ENCODE measurements at regions not wholly inside any gene's neighbourhood (a gene's known extent, or its start where the extent isn't known, plus 50 kb on each side); places are given as distances from the start of the nearest gene placed in this dataset.

GRCh38 chr1:104699433-104699832 is 949.7 kb downstream of the AMY1C start:
- H3K9me3 ChIP-seq (replicated peaks in 1 of 2; ENCODE audit: control insufficient read depth in 2 of 2, insufficient read depth in 1 of 2, low read depth in 1 of 2, low read length in 2 of 2), result no peaks in the 10 kb centered on the region
- no peak for DNase-seq (ENCODE audit: low spot score)
- H2BK5ac ChIP-seq (ENCODE audit: low read length), result no peak overlapping the region
- no peak overlapping the region for H3K14ac ChIP-seq (ENCODE audit: low read length)
- H3K23ac ChIP-seq (ENCODE audit: low read depth, low read length, poor library complexity), result no peak overlapping the region
- no peaks in the 10 kb centered on the region for H3K36me3 ChIP-seq (replicated peaks in 1 of 2; ENCODE audit: control insufficient read depth in 2 of 2, insufficient read depth in 2 of 2, low read length in 2 of 2)
- H2BK12ac ChIP-seq (ENCODE audit: low read length), result no peak overlapping the region
- WGBS, 2 donors (ENCODE audit: extremely low coverage in 2 of 2, insufficient read length in 2 of 2, insufficient replicate concordance in 1 of 2), result no CpG with 5 or more reads among the region's 1 CpG
- H2AK5ac ChIP-seq (ENCODE audit: low read depth, low read length), result no peak overlapping the region
- no peak overlapping the region for H3K27ac ChIP-seq (replicated peaks; ENCODE audit: low read length)
- H2AFZ ChIP-seq (ENCODE audit: low read length), result no peak overlapping the region
- no peak overlapping the region for H2BK15ac ChIP-seq (ENCODE audit: low read length)
- H3K4me2 ChIP-seq (ENCODE audit: insufficient read depth, low read length, poor library complexity, severe bottlenecking), result no peak overlapping the region
- no peak overlapping the region for H3K18ac ChIP-seq (ENCODE audit: low read length)
- H3K9ac ChIP-seq (ENCODE audit: low read depth, low read length, poor library complexity), result no peak overlapping the region
- no peaks in the 10 kb centered on the region for H3K4me1 ChIP-seq (ENCODE audit: control insufficient read depth in 2 of 2, insufficient read depth in 1 of 2, low read depth in 1 of 2, low read length in 2 of 2)
- H4K91ac ChIP-seq (ENCODE audit: low read depth, low read length, poor library complexity), result no peak overlapping the region
- no peak overlapping the region for H4K8ac ChIP-seq (ENCODE audit: low read depth, low read length)
- no peak overlapping the region for H3K4me3 ChIP-seq (ENCODE audit: low read length in 2 of 2)
- H3K4ac ChIP-seq (ENCODE audit: low read length), result no peak overlapping the region
- H2BK120ac ChIP-seq (ENCODE audit: low read depth, low read length), result no peak overlapping the region
- H3K79me1 ChIP-seq (ENCODE audit: low read depth, low read length), result no peaks in the 10 kb centered on the region
- no peaks in the 10 kb centered on the region for H3K27me3 ChIP-seq (ENCODE audit: control insufficient read depth in 3 of 3, insufficient read depth in 3 of 3, low read depth in 1 of 3, low read length in 3 of 3)

GRCh38 chr1:104702731-104703130 is 953.0 kb downstream of the AMY1C start:
- Histone ChIP-seq H3K18ac (ENCODE audit: low read length) (no peak overlapping the region), H2AK5ac (ENCODE audit: low read depth, low read length) (no peak overlapping the region), H2AFZ (ENCODE audit: low read length) (no peak overlapping the region), H3K27me3 (ENCODE audit: control insufficient read depth in 3 of 3, insufficient read depth in 3 of 3, low read depth in 1 of 3, low read length in 3 of 3) (no peaks in the 10 kb centered on the region), H3K4me3 (ENCODE audit: low read length in 2 of 2) (no peak overlapping the region), H3K79me1 (ENCODE audit: low read depth, low read length) (no peaks in the 10 kb centered on the region), H2BK15ac (ENCODE audit: low read length) (no peak overlapping the region), H3K9ac (ENCODE audit: low read depth, low read length, poor library complexity) (no peak overlapping the region), H3K4me2 (ENCODE audit: insufficient read depth, low read length, poor library complexity, severe bottlenecking) (no peak overlapping the region), H4K91ac (ENCODE audit: low read depth, low read length, poor library complexity) (no peak overlapping the region), H2BK120ac (ENCODE audit: low read depth, low read length) (no peak overlapping the region), H3K4me1 (ENCODE audit: control insufficient read depth in 2 of 2, insufficient read depth in 1 of 2, low read depth in 1 of 2, low read length in 2 of 2) (no peaks in the 10 kb centered on the region), H3K9me3 (replicated peaks in 1 of 2; ENCODE audit: control insufficient read depth in 2 of 2, insufficient read depth in 1 of 2, low read depth in 1 of 2, low read length in 2 of 2) (no peaks in the 10 kb centered on the region), H3K14ac (ENCODE audit: low read length) (no peak overlapping the region), H4K8ac (ENCODE audit: low read depth, low read length) (no peak overlapping the region), H3K4ac (ENCODE audit: low read length) (no peak overlapping the region), H3K23ac (ENCODE audit: low read depth, low read length, poor library complexity) (no peak overlapping the region), H3K36me3 (replicated peaks in 1 of 2; ENCODE audit: control insufficient read depth in 2 of 2, insufficient read depth in 2 of 2, low read length in 2 of 2) (no peaks in the 10 kb centered on the region), H3K27ac (replicated peaks; ENCODE audit: low read length) (no peak overlapping the region), H2BK12ac (ENCODE audit: low read length) (no peak overlapping the region), H2BK5ac (ENCODE audit: low read length) (no peak overlapping the region)
- DNase-seq (ENCODE audit: low spot score), result no peak
- WGBS, 2 donors (ENCODE audit: extremely low coverage in 2 of 2, insufficient read length in 2 of 2, insufficient replicate concordance in 1 of 2), result no CpG with 5 or more reads among the region's 2 CpGs

GRCh38 chr1:104706631-104707147 is 957.0 kb downstream of the AMY1C start:
- no peaks in the 10 kb centered on the region for H3K9me3 ChIP-seq (replicated peaks in 1 of 2; ENCODE audit: control insufficient read depth in 2 of 2, insufficient read depth in 1 of 2, low read depth in 1 of 2, low read length in 2 of 2)
- H2BK15ac ChIP-seq (ENCODE audit: low read length), result no peak overlapping the region
- no peaks in the 10 kb centered on the region for H3K27me3 ChIP-seq (ENCODE audit: control insufficient read depth in 3 of 3, insufficient read depth in 3 of 3, low read depth in 1 of 3, low read length in 3 of 3)
- H4K91ac ChIP-seq (ENCODE audit: low read depth, low read length, poor library complexity), result no peak overlapping the region
- H2BK12ac ChIP-seq (ENCODE audit: low read length), result no peak overlapping the region
- H3K4me2 ChIP-seq (ENCODE audit: insufficient read depth, low read length, poor library complexity, severe bottlenecking), result no peak overlapping the region
- no peak overlapping the region for H3K23ac ChIP-seq (ENCODE audit: low read depth, low read length, poor library complexity)
- no CpG with 5 or more reads among the region's 9 CpGs for WGBS, 2 donors (ENCODE audit: extremely low coverage in 2 of 2, insufficient read length in 2 of 2, insufficient replicate concordance in 1 of 2)
- H3K9ac ChIP-seq (ENCODE audit: low read depth, low read length, poor library complexity), result no peak overlapping the region
- H3K14ac ChIP-seq (ENCODE audit: low read length), result no peak overlapping the region
- no peaks in the 10 kb centered on the region for H3K4me1 ChIP-seq (ENCODE audit: control insufficient read depth in 2 of 2, insufficient read depth in 1 of 2, low read depth in 1 of 2, low read length in 2 of 2)
- no peak overlapping the region for H2BK120ac ChIP-seq (ENCODE audit: low read depth, low read length)
- no peak overlapping the region for H3K18ac ChIP-seq (ENCODE audit: low read length)
- no peak for DNase-seq (ENCODE audit: low spot score)
- no peak overlapping the region for H2AK5ac ChIP-seq (ENCODE audit: low read depth, low read length)
- no peak overlapping the region for H4K8ac ChIP-seq (ENCODE audit: low read depth, low read length)
- no peaks in the 10 kb centered on the region for H3K36me3 ChIP-seq (replicated peaks in 1 of 2; ENCODE audit: control insufficient read depth in 2 of 2, insufficient read depth in 2 of 2, low read length in 2 of 2)
- peak overlapping the region; percentile 71 for H2AFZ ChIP-seq (ENCODE audit: low read length)
- H2BK5ac ChIP-seq (ENCODE audit: low read length), result no peak overlapping the region
- H3K27ac ChIP-seq (replicated peaks; ENCODE audit: low read length), result no peak overlapping the region
- peak overlapping the region in 1 of 2 donors; percentile 1 for H3K4me3 ChIP-seq (ENCODE audit: low read length in 2 of 2)
- no peak overlapping the region for H3K4ac ChIP-seq (ENCODE audit: low read length)
- H3K79me1 ChIP-seq (ENCODE audit: low read depth, low read length), result no peaks in the 10 kb centered on the region

- Histone ChIP-seq H2BK5ac (ENCODE audit: low read length) (no peak overlapping the region), H3K4me3 (ENCODE audit: low read length in 2 of 2) (no peak overlapping the region), H4K91ac (ENCODE audit: low read depth, low read length, poor library complexity) (no peak overlapping the region), H2AK5ac (ENCODE audit: low read depth, low read length) (no peak overlapping the region), H3K79me1 (ENCODE audit: low read depth, low read length) (no peaks in the 10 kb centered on the region), H3K14ac (ENCODE audit: low read length) (no peak overlapping the region), H3K27me3 (ENCODE audit: control insufficient read depth in 3 of 3, insufficient read depth in 3 of 3, low read depth in 1 of 3, low read length in 3 of 3) (no peaks in the 10 kb centered on the region), H4K8ac (ENCODE audit: low read depth, low read length) (no peak overlapping the region), H3K23ac (ENCODE audit: low read depth, low read length, poor library complexity) (no peak overlapping the region), H2BK120ac (ENCODE audit: low read depth, low read length) (no peak overlapping the region), H3K27ac (replicated peaks; ENCODE audit: low read length) (no peak overlapping the region), H3K18ac (ENCODE audit: low read length) (no peak overlapping the region), H2BK15ac (ENCODE audit: low read length) (no peak overlapping the region), H3K4me2 (ENCODE audit: insufficient read depth, low read length, poor library complexity, severe bottlenecking) (no peak overlapping the region), H2BK12ac (ENCODE audit: low read length) (no peak overlapping the region), H2AFZ (ENCODE audit: low read length) (no peak overlapping the region), H3K9ac (ENCODE audit: low read depth, low read length, poor library complexity) (no peak overlapping the region), H3K9me3 (replicated peaks in 1 of 2; ENCODE audit: control insufficient read depth in 2 of 2, insufficient read depth in 1 of 2, low read depth in 1 of 2, low read length in 2 of 2) (no peaks in the 10 kb centered on the region), H3K36me3 (replicated peaks in 1 of 2; ENCODE audit: control insufficient read depth in 2 of 2, insufficient read depth in 2 of 2, low read length in 2 of 2) (no peaks in the 10 kb centered on the region), H3K4ac (ENCODE audit: low read length) (no peak overlapping the region), H3K4me1 (ENCODE audit: control insufficient read depth in 2 of 2, insufficient read depth in 1 of 2, low read depth in 1 of 2, low read length in 2 of 2) (no peaks in the 10 kb centered on the region)
- no peak for DNase-seq (ENCODE audit: low spot score)
- no CpG with 5 or more reads among the region's 1 CpG for WGBS, 2 donors (ENCODE audit: extremely low coverage in 2 of 2, insufficient read length in 2 of 2, insufficient replicate concordance in 1 of 2)
Measured at GRCh38 chr1:104718752-104719151, 969.1 kb downstream of the AMY1C start.
